ENCODE measurements at regions not wholly inside any gene's neighbourhood (a gene's known extent, or its start where the extent isn't known, plus 50 kb on each side); places are given as distances from the start of the nearest gene placed in this dataset.

DNA sequence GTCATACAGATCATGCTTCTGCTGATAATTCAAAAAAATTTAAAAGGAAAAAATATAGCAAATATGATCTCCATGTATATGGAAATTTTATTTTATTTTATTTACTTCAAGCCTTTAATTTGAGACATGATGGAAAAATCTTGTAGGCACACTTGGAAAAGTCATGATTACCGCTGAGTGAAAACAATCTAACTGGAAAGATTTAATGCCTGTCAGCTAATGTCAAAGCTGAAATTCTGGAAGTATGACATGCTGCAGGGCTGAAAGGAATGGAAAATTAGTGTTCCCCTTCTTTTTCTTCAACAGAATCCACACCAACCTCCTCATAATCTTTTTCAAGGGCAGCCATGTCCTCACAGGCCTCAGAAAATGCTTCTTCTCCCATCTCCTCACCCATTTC lies 58.2 kb downstream of the RPRM start:
- DNase-seq, result no peak
- H3K27me3 ChIP-seq, result no peaks in the 10 kb centered on the region
- H3K27ac ChIP-seq, result no peak overlapping the region
- intact Hi-C loops (cut with DNase I), result no loop called here
- no peak for TF ChIP-seq POLR2A (IDR thresholded peaks at IDR 0.05)
- TF ChIP-seq, protein P1, sequence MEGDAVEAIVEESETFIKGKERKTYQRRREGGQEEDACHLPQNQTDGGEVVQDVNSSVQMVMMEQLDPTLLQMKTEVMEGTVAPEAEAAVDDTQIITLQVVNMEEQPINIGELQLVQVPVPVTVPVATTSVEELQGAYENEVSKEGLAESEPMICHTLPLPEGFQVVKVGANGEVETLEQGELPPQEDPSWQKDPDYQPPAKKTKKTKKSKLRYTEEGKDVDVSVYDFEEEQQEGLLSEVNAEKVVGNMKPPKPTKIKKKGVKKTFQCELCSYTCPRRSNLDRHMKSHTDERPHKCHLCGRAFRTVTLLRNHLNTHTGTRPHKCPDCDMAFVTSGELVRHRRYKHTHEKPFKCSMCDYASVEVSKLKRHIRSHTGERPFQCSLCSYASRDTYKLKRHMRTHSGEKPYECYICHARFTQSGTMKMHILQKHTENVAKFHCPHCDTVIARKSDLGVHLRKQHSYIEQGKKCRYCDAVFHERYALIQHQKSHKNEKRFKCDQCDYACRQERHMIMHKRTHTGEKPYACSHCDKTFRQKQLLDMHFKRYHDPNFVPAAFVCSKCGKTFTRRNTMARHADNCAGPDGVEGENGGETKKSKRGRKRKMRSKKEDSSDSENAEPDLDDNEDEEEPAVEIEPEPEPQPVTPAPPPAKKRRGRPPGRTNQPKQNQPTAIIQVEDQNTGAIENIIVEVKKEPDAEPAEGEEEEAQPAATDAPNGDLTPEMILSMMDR (IDR thresholded peaks at IDR 0.05), result no peak
- no peak overlapping the region for H3K4me3 ChIP-seq
- no peaks in the 10 kb centered on the region for H3K9me3 ChIP-seq (replicated peaks in 1 of 3)
- H3K36me3 ChIP-seq (replicated peaks in 1 of 2), result no peaks in the 10 kb centered on the region
- H3K4me1 ChIP-seq (replicated peaks in 1 of 2), result no peaks in the 10 kb centered on the region
- WGBS, 4 donors, result 91 to 96% (median 96%) methylated on average over 1 of the region's 1 CpG

DNA sequence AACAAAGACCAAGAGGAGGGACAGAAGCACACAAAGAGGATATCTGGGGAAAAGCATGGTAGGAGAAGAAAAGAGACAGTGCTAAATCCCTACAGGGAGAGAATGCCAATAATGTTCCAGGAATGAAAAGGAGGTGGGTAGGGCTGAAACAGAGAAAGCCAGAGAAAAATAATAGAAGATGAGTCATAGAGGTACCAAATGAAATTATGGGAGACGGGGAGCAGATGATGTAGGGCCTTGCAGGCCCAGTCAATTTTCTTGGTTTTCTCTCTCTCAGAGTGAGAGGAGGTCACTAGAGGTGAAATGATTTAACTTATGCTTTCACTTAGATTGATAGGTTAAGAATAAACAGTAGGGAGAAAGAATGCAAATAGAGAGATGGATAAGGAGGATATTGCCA lies 61.5 kb downstream of the RPRM start:
- intact Hi-C loops (cut with DNase I), result no loop called here
- no peaks in the 10 kb centered on the region for H3K36me3 ChIP-seq (replicated peaks in 1 of 2)
- WGBS, 4 donors, result 84 to 92% (median 84%) methylated on average over 1 of the region's 1 CpG
- TF ChIP-seq, protein P1 (IDR thresholded peaks at IDR 0.05), result no peak
- no peak for TF ChIP-seq POLR2A (IDR thresholded peaks at IDR 0.05)
- no peaks in the 10 kb centered on the region for H3K4me1 ChIP-seq (replicated peaks in 1 of 2)
- no peak overlapping the region for H3K27ac ChIP-seq
- H3K9me3 ChIP-seq (replicated peaks in 1 of 3), result no peaks in the 10 kb centered on the region
- no peak overlapping the region for H3K4me3 ChIP-seq
- no peaks in the 10 kb centered on the region for H3K27me3 ChIP-seq
- DNase-seq, result no peak

DNA sequence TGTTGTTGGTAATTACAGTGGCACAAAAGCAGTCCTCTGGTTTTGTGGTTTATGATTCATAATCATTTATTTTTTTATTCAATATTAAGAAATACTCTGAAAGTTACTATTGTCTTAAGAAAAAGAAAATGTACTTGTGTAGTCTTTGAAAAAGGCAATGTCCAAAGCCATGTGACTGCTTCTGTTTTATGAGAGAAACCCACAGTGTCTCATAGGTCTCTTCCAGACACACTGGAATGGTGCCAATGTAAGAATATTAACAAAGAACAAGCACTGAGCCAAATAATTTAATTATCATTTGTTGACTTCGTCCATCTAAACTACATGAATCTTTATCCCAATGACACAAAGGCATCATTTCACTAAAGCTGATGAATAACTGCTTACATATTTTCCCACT lies 62.5 kb downstream of the RPRM start:
- H3K9me3 ChIP-seq (replicated peaks in 1 of 3), result no peaks in the 10 kb centered on the region
- 44 to 53% (median 47%) methylated on average over 1 of the region's 1 CpG for WGBS, 4 donors
- TF ChIP-seq, protein P1 (IDR thresholded peaks at IDR 0.05), result no peak
- no peak for TF ChIP-seq POLR2A (IDR thresholded peaks at IDR 0.05)
- no peak overlapping the region for H3K27ac ChIP-seq
- no peaks in the 10 kb centered on the region for H3K36me3 ChIP-seq (replicated peaks in 1 of 2)
- no peaks in the 10 kb centered on the region for H3K4me1 ChIP-seq (replicated peaks in 1 of 2)
- no peaks in the 10 kb centered on the region for H3K27me3 ChIP-seq
- no peak for DNase-seq
- H3K4me3 ChIP-seq, result no peak overlapping the region
- intact Hi-C loops (cut with DNase I), result no loop called here

DNA sequence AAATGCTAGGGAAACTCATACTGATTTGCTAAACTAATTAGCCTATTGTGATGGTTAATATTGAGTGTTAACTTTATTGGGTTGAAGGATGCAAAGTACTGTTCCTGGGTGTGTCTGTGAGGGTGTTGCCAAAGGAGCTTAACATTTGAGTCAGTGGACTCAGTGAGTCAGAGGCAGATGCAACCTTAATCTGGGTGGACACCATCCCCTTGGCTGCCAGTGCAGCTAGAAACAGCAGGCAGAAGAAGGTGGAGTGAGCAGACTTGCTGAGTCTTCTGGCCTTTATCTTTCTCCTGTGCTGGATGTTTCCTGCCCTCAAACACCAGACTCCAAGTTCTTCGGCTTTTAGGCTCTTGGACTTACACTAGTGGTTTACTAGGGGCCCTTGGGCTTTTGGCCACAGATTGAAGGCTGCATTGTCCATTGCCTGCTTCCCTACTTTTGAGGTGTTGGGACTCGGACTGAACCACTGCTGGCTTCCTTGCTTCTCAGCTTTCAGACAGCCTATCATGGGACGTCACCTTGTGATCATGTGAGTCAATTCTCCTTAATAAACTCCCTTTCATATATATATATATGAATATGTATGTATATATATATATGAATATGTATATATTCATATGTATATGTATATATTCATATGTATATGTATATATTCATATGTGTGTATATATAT lies 69.7 kb downstream of the RPRM start:
- no peaks in the 10 kb centered on the region for H3K9me3 ChIP-seq (replicated peaks in 1 of 3)
- intact Hi-C loops (cut with DNase I), result no loop called here
- no peak overlapping the region for H3K4me3 ChIP-seq
- WGBS, 4 donors, result 74 to 90% (median 84%) methylated on average over 3 of the region's 3 CpGs
- no peaks in the 10 kb centered on the region for H3K36me3 ChIP-seq (replicated peaks in 1 of 2)
- H3K27ac ChIP-seq, result no peak overlapping the region
- no peak for DNase-seq
- H3K4me1 ChIP-seq (replicated peaks in 1 of 2), result no peaks in the 10 kb centered on the region
- TF ChIP-seq, protein P1 (IDR thresholded peaks at IDR 0.05), result no peak
- TF ChIP-seq POLR2A (IDR thresholded peaks at IDR 0.05), result no peak
- no peaks in the 10 kb centered on the region for H3K27me3 ChIP-seq
